ENCODE measurements at regions not wholly inside any gene's neighbourhood (a gene's known extent, or its start where the extent isn't known, plus 50 kb on each side); places are given as distances from the start of the nearest gene placed in this dataset.

GRCh38 chr19:33950091-33950750 lies 153.6 kb downstream of the KCTD15 start:
- no peak for TF ChIP-seq CTCF (IDR thresholded peaks at IDR 0.05; ENCODE audit: insufficient read depth, low read length, missing control alignments)
- no peak for DNase-seq (ENCODE audit: low read depth, low spot score)
- ChIA-PET POLR2A (no interaction called here), CTCF (no interaction called here)
- H3K4me3 ChIP-seq (ENCODE audit: low read depth, low read length), result no peak overlapping the region

GRCh38 chr19:33953023-33953422 lies 156.4 kb downstream of the KCTD15 start:
- POLR2A ChIA-PET, result no interaction called here
- no peak overlapping the region for H3K4me3 ChIP-seq (ENCODE audit: low read depth, low read length)
- DNase-seq (ENCODE audit: low read depth, low spot score), result no peak
- CTCF ChIA-PET, result no interaction called here
- no peak for TF ChIP-seq CTCF (IDR thresholded peaks at IDR 0.05; ENCODE audit: insufficient read depth, low read length, missing control alignments)

GRCh38 chr19:33953592-33953991 lies 156.9 kb downstream of the KCTD15 start:
- DNase-seq (ENCODE audit: low read depth, low spot score), result no peak
- POLR2A ChIA-PET, result no interaction called here

GRCh38 chr19:33954686-33955085 lies 158.0 kb downstream of the KCTD15 start:
- no peak for DNase-seq (ENCODE audit: low read depth, low spot score)
- ChIA-PET CTCF (interaction anchor here (1.8 kb wide), 1 partner anchor 160 kb away, joined by 4 read pairs; no protein-coding TSS in a partner anchor), POLR2A (no interaction called here)
- TF ChIP-seq CTCF (IDR thresholded peaks at IDR 0.05; ENCODE audit: insufficient read depth, low read length, missing control alignments), result no peak
- H3K4me3 ChIP-seq (ENCODE audit: low read depth, low read length), result no peak overlapping the region

More at GRCh38 chr19:33953592-33953991, 156.9 kb downstream of the KCTD15 start:
- no peak overlapping the region for H3K4me3 ChIP-seq (ENCODE audit: low read depth, low read length)
- CTCF ChIA-PET, result no interaction called here
- TF ChIP-seq CTCF (IDR thresholded peaks at IDR 0.05; ENCODE audit: insufficient read depth, low read length, missing control alignments), result no peak

- no peak overlapping the region for H3K4me3 ChIP-seq (ENCODE audit: low read depth, low read length)
- DNase-seq (ENCODE audit: low read depth, low spot score), result no peak
- ChIA-PET POLR2A (no interaction called here), CTCF (no interaction called here)
- TF ChIP-seq CTCF (IDR thresholded peaks at IDR 0.05; ENCODE audit: insufficient read depth, low read length, missing control alignments), result no peak
Measured at GRCh38 chr19:33956941-33957340, 160.3 kb downstream of the KCTD15 start.

- ChIA-PET CTCF (no interaction called here), POLR2A (no interaction called here)
- no peak for DNase-seq (ENCODE audit: low read depth, low spot score)
- H3K4me3 ChIP-seq (ENCODE audit: low read depth, low read length), result no peak overlapping the region
- no peak for TF ChIP-seq CTCF (IDR thresholded peaks at IDR 0.05; ENCODE audit: insufficient read depth, low read length, missing control alignments)
Measured at GRCh38 chr19:33957804-33958203, 161.1 kb downstream of the KCTD15 start.
